ENCODE measurements at regions not wholly inside any gene's neighbourhood (a gene's known extent, or its start where the extent isn't known, plus 50 kb on each side); places are given as distances from the start of the nearest gene placed in this dataset.

DNA sequence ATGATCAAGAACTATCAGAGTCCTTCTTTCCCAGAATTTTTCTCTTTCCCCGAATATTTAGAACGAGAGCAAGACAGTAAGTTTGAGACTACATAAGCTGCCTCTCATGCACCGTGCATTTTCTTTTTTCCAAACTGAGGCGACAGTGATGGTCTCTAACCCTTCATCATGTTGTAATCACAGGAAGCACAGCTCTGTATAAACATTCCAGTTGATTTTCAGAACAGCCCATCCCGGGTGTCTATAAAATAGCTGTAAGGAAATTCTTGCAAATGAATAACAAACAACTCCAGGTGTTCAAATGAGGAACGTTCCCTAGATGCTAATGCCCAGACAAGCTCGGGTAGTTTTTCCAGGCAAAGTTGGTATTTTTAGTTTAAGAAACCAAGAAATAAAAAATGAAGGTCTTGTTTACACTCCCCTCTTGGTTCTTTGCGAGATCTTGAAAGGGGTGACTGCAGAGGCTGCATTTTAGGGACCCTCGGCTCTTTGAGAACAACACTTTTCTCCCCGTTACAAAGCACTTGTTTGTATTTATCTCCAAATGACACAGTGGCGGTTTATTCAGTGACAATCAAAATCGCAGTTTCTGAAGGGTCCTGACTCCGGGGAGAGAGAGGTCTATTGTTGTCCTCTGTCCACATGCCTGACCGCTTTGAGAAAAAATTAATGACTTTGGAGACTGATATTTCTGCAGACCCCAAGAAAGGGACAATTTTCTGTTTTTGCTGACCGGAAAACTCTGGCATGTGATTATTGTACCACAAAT lies 101.1 kb upstream of the NCK2 start:
- no peak for DNase-seq
- no peaks in the 10 kb centered on the region for H3K4me1 Mint-ChIP-seq (ENCODE audit: low read depth)
- ChIA-PET POLR2A (no interaction called here), CTCF (no interaction called here)
- no peak for ATAC-seq
- intact Hi-C loops (cut with micrococcal nuclease), result no loop called here
- H3K27me3 Mint-ChIP-seq, result no peaks in the 10 kb centered on the region
- H3K9me3 Mint-ChIP-seq, result no peaks in the 10 kb centered on the region
- H3K27ac Mint-ChIP-seq, result no peak overlapping the region
- no peaks in the 10 kb centered on the region for H3K36me3 Mint-ChIP-seq (ENCODE audit: low read depth)
- TF ChIP-seq, protein P1, sequence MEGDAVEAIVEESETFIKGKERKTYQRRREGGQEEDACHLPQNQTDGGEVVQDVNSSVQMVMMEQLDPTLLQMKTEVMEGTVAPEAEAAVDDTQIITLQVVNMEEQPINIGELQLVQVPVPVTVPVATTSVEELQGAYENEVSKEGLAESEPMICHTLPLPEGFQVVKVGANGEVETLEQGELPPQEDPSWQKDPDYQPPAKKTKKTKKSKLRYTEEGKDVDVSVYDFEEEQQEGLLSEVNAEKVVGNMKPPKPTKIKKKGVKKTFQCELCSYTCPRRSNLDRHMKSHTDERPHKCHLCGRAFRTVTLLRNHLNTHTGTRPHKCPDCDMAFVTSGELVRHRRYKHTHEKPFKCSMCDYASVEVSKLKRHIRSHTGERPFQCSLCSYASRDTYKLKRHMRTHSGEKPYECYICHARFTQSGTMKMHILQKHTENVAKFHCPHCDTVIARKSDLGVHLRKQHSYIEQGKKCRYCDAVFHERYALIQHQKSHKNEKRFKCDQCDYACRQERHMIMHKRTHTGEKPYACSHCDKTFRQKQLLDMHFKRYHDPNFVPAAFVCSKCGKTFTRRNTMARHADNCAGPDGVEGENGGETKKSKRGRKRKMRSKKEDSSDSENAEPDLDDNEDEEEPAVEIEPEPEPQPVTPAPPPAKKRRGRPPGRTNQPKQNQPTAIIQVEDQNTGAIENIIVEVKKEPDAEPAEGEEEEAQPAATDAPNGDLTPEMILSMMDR (IDR thresholded peaks at IDR 0.05), result no peak
- no peak overlapping the region for H3K4me3 Mint-ChIP-seq

- H3K9me3 Mint-ChIP-seq, result no peaks in the 10 kb centered on the region
- H3K4me3 Mint-ChIP-seq, result no peak overlapping the region
- no peak for DNase-seq
- H3K36me3 Mint-ChIP-seq (ENCODE audit: low read depth), result no peaks in the 10 kb centered on the region
- TF ChIP-seq, protein P1 (IDR thresholded peaks at IDR 0.05), result no peak
- H3K27ac Mint-ChIP-seq, result no peak overlapping the region
- ChIA-PET CTCF (no interaction called here), POLR2A (no interaction called here)
- ATAC-seq, result no peak
- H3K27me3 Mint-ChIP-seq, result no peaks in the 10 kb centered on the region
- intact Hi-C loops (cut with micrococcal nuclease), result no loop called here
- no peaks in the 10 kb centered on the region for H3K4me1 Mint-ChIP-seq (ENCODE audit: low read depth)
Measured at GRCh38 chr2:105641389-105641811, 103.3 kb upstream of the NCK2 start.

GRCh38 chr2:105640246-105640645 lies 104.5 kb upstream of the NCK2 start:
- intact Hi-C loops (cut with micrococcal nuclease), result no loop called here
- no peaks in the 10 kb centered on the region for H3K9me3 Mint-ChIP-seq

DNA sequence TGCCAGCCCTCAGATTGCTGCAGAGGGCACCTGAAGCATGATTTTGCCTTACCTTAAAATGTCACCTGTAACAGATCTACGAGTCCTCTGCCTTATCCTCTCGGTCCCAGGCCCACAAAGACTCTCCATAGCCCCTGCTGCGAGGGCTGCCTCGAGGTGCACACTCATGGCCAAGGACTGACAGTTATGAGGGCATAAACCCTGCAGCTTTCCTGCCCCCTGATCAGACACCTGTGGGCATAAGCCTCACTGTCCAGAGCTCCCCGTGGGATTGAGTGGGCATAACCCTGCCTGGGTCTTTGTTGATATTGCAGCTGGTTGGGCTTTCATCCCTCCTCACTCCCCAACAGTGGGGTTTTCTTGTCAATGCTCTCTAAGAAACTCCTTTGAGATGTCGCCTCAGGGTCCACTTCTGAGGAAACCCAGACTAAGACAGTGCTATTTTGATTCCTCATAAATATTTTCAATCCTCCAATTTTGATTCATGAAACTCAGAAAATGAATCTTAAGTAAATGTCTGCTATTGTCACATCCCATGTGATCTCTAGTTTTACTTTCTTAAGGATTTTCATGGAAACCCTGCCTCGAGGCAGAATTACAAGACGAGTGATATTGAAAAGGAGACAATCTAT lies 108.5 kb upstream of the NCK2 start:
- intact Hi-C loops (cut with micrococcal nuclease), result no loop called here
- Mint-ChIP-seq H3K27ac (no peak overlapping the region), H3K4me1 (ENCODE audit: low read depth) (no peaks in the 10 kb centered on the region), H3K27me3 (no peaks in the 10 kb centered on the region), H3K9me3 (no peaks in the 10 kb centered on the region), H3K4me3 (no peak overlapping the region), H3K36me3 (ENCODE audit: low read depth) (no peaks in the 10 kb centered on the region)
- TF ChIP-seq, protein P1 (IDR thresholded peaks at IDR 0.05), result no peak
- DNase-seq (no peak), ATAC-seq (no peak)
- POLR2A ChIA-PET, result no interaction called here
- CTCF ChIA-PET, result interaction anchor here (0.9 kb wide), 1 partner anchor 60 kb away, joined by 3 read pairs; no protein-coding TSS in a partner anchor

More at GRCh38 chr2:105640246-105640645, 104.5 kb upstream of the NCK2 start:
- TF ChIP-seq, protein P1 (IDR thresholded peaks at IDR 0.05), result no peak
- Mint-ChIP-seq H3K36me3 (ENCODE audit: low read depth) (no peaks in the 10 kb centered on the region), H3K4me1 (ENCODE audit: low read depth) (no peaks in the 10 kb centered on the region), H3K27ac (no peak overlapping the region), H3K27me3 (no peaks in the 10 kb centered on the region), H3K4me3 (no peak overlapping the region)
- ATAC-seq, result no peak
- POLR2A ChIA-PET, result no interaction called here
- CTCF ChIA-PET, result no interaction called here
- DNase-seq, result no peak

DNA sequence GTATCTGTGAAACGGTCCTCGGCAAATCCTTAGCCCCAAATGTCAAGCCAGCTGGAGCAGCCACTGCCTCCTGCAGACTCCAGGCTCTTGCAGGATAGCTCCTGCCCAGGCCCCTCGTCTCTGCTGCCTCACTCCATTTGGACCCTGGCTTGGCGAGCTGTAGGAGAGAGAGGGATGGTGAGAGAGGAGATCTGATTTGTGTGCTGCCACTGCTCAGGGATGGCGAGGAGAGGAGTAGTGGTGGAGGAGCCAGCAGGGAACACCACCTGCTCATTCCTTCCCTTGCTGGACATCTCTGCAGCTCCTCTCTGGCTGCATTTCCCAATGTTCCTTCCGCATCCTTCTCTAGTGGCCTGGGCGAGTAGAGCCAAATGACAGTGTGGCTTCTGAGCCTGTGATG lies 109.1 kb upstream of the NCK2 start:
- ChIA-PET POLR2A (no interaction called here), CTCF (interaction anchor here (0.9 kb wide), 1 partner anchor 59 kb away, joined by 3 read pairs; no protein-coding TSS in a partner anchor)
- Mint-ChIP-seq H3K4me1 (ENCODE audit: low read depth) (no peaks in the 10 kb centered on the region), H3K36me3 (ENCODE audit: low read depth) (no peaks in the 10 kb centered on the region), H3K27me3 (no peaks in the 10 kb centered on the region), H3K27ac (no peak overlapping the region), H3K9me3 (no peaks in the 10 kb centered on the region), H3K4me3 (no peak overlapping the region)
- TF ChIP-seq, protein P1 (IDR thresholded peaks at IDR 0.05), result no peak
- DNase-seq (no peak), ATAC-seq (no peak)
- intact Hi-C loops (cut with micrococcal nuclease), result no loop called here
